PC-3 (cell line): ENCODE measurements at regions not wholly inside any gene's neighbourhood (a gene's known extent, or its start where the extent isn't known, plus 50 kb on each side); places are given as distances from the start of the nearest gene placed in this dataset.

Source experiments
- CTCF ChIP-seq: fragments of 300-600 bp; sonication (generic); conservative IDR thresholded peaks from 2 replicates; pipeline ENCODE4 v1.5.1; 2017; ENCODE audit warnings: antibody characterized with exemption, low read depth, mild to moderate bottlenecking, low read length
- EZH2 ChIP-seq: fragments of 300-600 bp; sonication (generic); IDR thresholded peaks from one replicate; pipeline ENCODE4 v1.6.1; 2017; ENCODE audit warnings: antibody characterized with exemption, mild to moderate bottlenecking, low read length; ENCODE audit not compliant: unreplicated experiment

- no peak for TF ChIP-seq EZH2
- TF ChIP-seq CTCF = no peak
These were observed 247.3 kb upstream of the CNR1 start for GRCh38 chr6:88413459-88413858.
